ENCODE measurements at regions not wholly inside any gene's neighbourhood (a gene's known extent, or its start where the extent isn't known, plus 50 kb on each side); places are given as distances from the start of the nearest gene placed in this dataset.

- no peak for DNase-seq
Observed at GRCh38 chr14:49971156-49972130, 78.6 kb downstream of the ARF6 start.

- no peak for DNase-seq
Observed at GRCh38 chr14:49972131-49972671, 79.3 kb downstream of the ARF6 start.

- no peak for DNase-seq
Observed at GRCh38 chr14:49972823-49973222, 79.9 kb downstream of the ARF6 start.

GRCh38 chr14:49975276-49975675 lies 82.4 kb downstream of the ARF6 start:
- DNase-seq: no peak

GRCh38 chr14:49975799-49976198 lies 82.9 kb downstream of the ARF6 start:
- no peak for DNase-seq

GRCh38 chr14:49977126-49977841 lies 84.4 kb downstream of the ARF6 start:
- no peak for DNase-seq

GRCh38 chr14:49980027-49980426 lies 87.1 kb downstream of the ARF6 start:
- no peak for DNase-seq

- no peak for DNase-seq
Observed at GRCh38 chr14:49982082-49982481, 89.2 kb downstream of the ARF6 start.

GRCh38 chr14:49982501-49982951 lies 89.6 kb downstream of the ARF6 start:
- no peak for DNase-seq

- DNase-seq: no peak
Observed at GRCh38 chr14:49984424-49984823, 91.5 kb downstream of the ARF6 start.

GRCh38 chr14:49986343-49987014 lies 93.6 kb downstream of the ARF6 start:
- DNase-seq: no peak

GRCh38 chr14:49988080-49988990 lies 95.5 kb downstream of the ARF6 start:
- DNase-seq: no peak

- DNase-seq: no peak
Observed at GRCh38 chr14:49989966-49990365, 97.1 kb downstream of the ARF6 start.

GRCh38 chr14:49991491-49991890 lies 98.6 kb downstream of the ARF6 start:
- DNase-seq: no peak

GRCh38 chr14:49992036-49992435 lies 99.2 kb downstream of the ARF6 start:
- DNase-seq: no peak

- no peak for DNase-seq
Observed at GRCh38 chr14:49992448-49992847, 99.6 kb downstream of the ARF6 start.

GRCh38 chr14:49992901-49993339 lies 100.0 kb downstream of the ARF6 start:
- DNase-seq: no peak

- no peak for DNase-seq
Observed at GRCh38 chr14:49993565-49993964, 100.7 kb downstream of the ARF6 start.

- DNase-seq: no peak
Observed at GRCh38 chr14:49994951-49995561, 102.2 kb downstream of the ARF6 start.

GRCh38 chr14:49997991-49998390 lies 105.1 kb downstream of the ARF6 start:
- DNase-seq: no peak

All from renal pelvis (tissue), 1 donor.